GM12874 (cell line): ENCODE measurements at regions not wholly inside any gene's neighbourhood (a gene's known extent, or its start where the extent isn't known, plus 50 kb on each side); places are given as distances from the start of the nearest gene placed in this dataset.

Source experiments
- TF ChIP-seq, protein P1 (sequence below): IDR thresholded peaks from 2 replicates; pipeline ENCODE4 v1.5.1; 2011; ENCODE audit warnings: low read depth, mild to moderate bottlenecking, control low read depth, low read length, moderate library complexity; ENCODE audit not compliant: insufficient read depth

GRCh38 chr5:115381911-115382662 lies 85.6 kb upstream of the CCDC112 start:
- TF ChIP-seq, protein P1, sequence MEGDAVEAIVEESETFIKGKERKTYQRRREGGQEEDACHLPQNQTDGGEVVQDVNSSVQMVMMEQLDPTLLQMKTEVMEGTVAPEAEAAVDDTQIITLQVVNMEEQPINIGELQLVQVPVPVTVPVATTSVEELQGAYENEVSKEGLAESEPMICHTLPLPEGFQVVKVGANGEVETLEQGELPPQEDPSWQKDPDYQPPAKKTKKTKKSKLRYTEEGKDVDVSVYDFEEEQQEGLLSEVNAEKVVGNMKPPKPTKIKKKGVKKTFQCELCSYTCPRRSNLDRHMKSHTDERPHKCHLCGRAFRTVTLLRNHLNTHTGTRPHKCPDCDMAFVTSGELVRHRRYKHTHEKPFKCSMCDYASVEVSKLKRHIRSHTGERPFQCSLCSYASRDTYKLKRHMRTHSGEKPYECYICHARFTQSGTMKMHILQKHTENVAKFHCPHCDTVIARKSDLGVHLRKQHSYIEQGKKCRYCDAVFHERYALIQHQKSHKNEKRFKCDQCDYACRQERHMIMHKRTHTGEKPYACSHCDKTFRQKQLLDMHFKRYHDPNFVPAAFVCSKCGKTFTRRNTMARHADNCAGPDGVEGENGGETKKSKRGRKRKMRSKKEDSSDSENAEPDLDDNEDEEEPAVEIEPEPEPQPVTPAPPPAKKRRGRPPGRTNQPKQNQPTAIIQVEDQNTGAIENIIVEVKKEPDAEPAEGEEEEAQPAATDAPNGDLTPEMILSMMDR = no peak

GRCh38 chr5:115379622-115380344 lies 83.3 kb upstream of the CCDC112 start:
- TF ChIP-seq, protein P1 = no peak

DNA sequence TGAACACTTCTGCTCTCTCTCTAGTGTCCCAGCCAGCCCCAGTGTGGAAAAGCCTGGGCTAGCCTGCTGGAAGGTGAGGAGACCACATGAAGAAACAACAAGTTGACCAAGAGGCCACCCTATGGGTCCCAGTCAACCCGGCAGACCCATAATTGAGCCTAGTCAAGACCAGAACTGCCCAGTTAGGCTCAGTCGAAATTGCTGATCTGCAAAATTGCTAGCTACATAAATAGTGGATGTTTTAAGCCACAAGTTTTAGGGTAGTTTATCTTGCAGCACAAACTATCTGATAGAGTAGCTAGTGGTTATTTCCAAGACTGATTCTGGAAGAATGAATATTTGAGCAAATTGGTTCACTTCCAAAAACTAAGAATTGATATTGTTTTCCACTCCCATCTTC lies 82.3 kb upstream of the CCDC112 start:
- TF ChIP-seq, protein P1 = no peak

- TF ChIP-seq, protein P1 = no peak
Measured at GRCh38 chr5:115377468-115378217, 81.2 kb upstream of the CCDC112 start.

GRCh38 chr5:115375893-115376292 lies 79.4 kb upstream of the CCDC112 start:
- TF ChIP-seq, protein P1 = no peak

DNA sequence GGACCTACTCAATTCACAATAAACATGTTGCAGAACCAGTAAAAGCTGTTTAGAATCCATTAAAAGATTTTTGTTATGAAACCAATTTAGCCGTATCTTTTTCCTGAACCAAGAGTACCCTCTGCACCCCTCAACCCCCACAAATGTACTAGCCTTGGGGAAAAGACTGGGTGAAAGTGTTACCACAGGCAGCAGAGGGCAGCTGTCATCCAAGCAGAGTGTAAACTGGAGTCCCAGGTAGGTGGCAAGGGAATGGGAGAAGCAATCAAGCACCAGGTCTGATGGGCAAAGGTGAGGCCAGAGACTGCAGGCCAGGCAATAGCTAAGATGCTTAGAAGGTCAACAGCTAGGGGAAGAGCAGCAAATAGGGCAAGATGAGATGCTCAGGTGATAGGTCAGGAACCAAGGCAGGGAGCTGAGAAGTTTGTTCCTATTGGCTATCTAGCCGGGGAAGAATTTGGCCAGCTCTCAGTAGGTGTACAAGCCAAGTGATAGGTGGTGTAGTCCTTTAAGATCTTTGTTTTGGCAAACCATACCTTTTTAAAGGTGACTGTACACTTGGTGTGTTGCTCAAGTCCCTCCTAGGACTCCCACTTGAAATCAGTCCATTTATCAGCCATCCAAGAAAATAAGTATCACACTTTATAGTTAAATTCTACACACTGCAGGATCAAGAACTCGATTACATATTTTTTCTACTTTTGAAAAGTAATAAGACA lies 77.8 kb upstream of the CCDC112 start:
- TF ChIP-seq, protein P1 = no peak
